ENCODE measurements at regions not wholly inside any gene's neighbourhood (a gene's known extent, or its start where the extent isn't known, plus 50 kb on each side); places are given as distances from the start of the nearest gene placed in this dataset.

- Mint-ChIP-seq H3K4me3 (no peak overlapping the region), H3K4me1 (ENCODE audit: low read depth) (no peaks in the 10 kb centered on the region), H3K9me3 (no peaks in the 10 kb centered on the region), H3K36me3 (ENCODE audit: low read depth) (no peaks in the 10 kb centered on the region), H3K27me3 (no peaks in the 10 kb centered on the region), H3K27ac (no peak overlapping the region)
- ChIA-PET CTCF (no interaction called here), POLR2A (no interaction called here)
- intact Hi-C loops (cut with micrococcal nuclease), result no loop called here
- ATAC-seq (no peak), DNase-seq (no peak)
- TF ChIP-seq CTCF (IDR thresholded peaks at IDR 0.05), result no peak
Observed at GRCh38 chr12:126891789-126892188, 1375.2 kb upstream of the TMEM132C start.

- H3K27ac Mint-ChIP-seq, result no peak overlapping the region
Observed at GRCh38 chr12:126895951-126896913, 1370.7 kb upstream of the TMEM132C start.

GRCh38 chr12:126897102-126897501 lies 1369.9 kb upstream of the TMEM132C start:
- Mint-ChIP-seq H3K27ac (no peak overlapping the region), H3K27me3 (no peaks in the 10 kb centered on the region), H3K4me3 (no peak overlapping the region), H3K36me3 (ENCODE audit: low read depth) (no peaks in the 10 kb centered on the region), H3K4me1 (ENCODE audit: low read depth) (no peaks in the 10 kb centered on the region), H3K9me3 (no peaks in the 10 kb centered on the region)
- CTCF ChIA-PET, result no interaction called here
- ATAC-seq (no peak), DNase-seq (no peak)
- intact Hi-C loops (cut with micrococcal nuclease), result no loop called here
- TF ChIP-seq CTCF (IDR thresholded peaks at IDR 0.05), result no peak
- POLR2A ChIA-PET, result no interaction called here

More at GRCh38 chr12:126895951-126896913, 1370.7 kb upstream of the TMEM132C start:
- CTCF ChIA-PET, result no interaction called here
- no peaks in the 10 kb centered on the region for H3K36me3 Mint-ChIP-seq (ENCODE audit: low read depth)
- H3K4me3 Mint-ChIP-seq, result no peak overlapping the region
- H3K27me3 Mint-ChIP-seq, result no peaks in the 10 kb centered on the region
- DNase-seq (no peak), ATAC-seq (no peak)
- no peak for TF ChIP-seq CTCF (IDR thresholded peaks at IDR 0.05)
- no peaks in the 10 kb centered on the region for H3K9me3 Mint-ChIP-seq
- H3K4me1 Mint-ChIP-seq (ENCODE audit: low read depth), result no peaks in the 10 kb centered on the region
- POLR2A ChIA-PET, result no interaction called here
- intact Hi-C loops (cut with micrococcal nuclease), result no loop called here

- ATAC-seq, result no peak
- Mint-ChIP-seq H3K36me3 (ENCODE audit: low read depth) (no peaks in the 10 kb centered on the region), H3K27me3 (no peaks in the 10 kb centered on the region), H3K4me1 (ENCODE audit: low read depth) (no peaks in the 10 kb centered on the region), H3K27ac (no peak overlapping the region), H3K9me3 (no peaks in the 10 kb centered on the region), H3K4me3 (no peak overlapping the region)
- ChIA-PET POLR2A (no interaction called here), CTCF (no interaction called here)
- intact Hi-C loops (cut with micrococcal nuclease), result no loop called here
- TF ChIP-seq CTCF (IDR thresholded peaks at IDR 0.05), result no peak
- no peak for DNase-seq
Observed at GRCh38 chr12:126897778-126898177, 1369.2 kb upstream of the TMEM132C start.

- no peak for TF ChIP-seq CTCF (IDR thresholded peaks at IDR 0.05)
- DNase-seq (no peak), ATAC-seq (no peak)
- intact Hi-C loops (cut with micrococcal nuclease), result no loop called here
- no peaks in the 10 kb centered on the region for H3K27me3 Mint-ChIP-seq
- no peak overlapping the region for H3K4me3 Mint-ChIP-seq
- ChIA-PET POLR2A (no interaction called here), CTCF (interaction anchor here (1.0 kb wide), 1 partner anchor 15 kb away, joined by 3 read pairs; no protein-coding TSS in a partner anchor)
- H3K4me1 Mint-ChIP-seq (ENCODE audit: low read depth), result no peaks in the 10 kb centered on the region
- H3K27ac Mint-ChIP-seq, result no peak overlapping the region
- H3K36me3 Mint-ChIP-seq (ENCODE audit: low read depth), result no peaks in the 10 kb centered on the region
- no peaks in the 10 kb centered on the region for H3K9me3 Mint-ChIP-seq
Observed at GRCh38 chr12:126898562-126898961, 1368.4 kb upstream of the TMEM132C start.
